Neural cell (in vitro differentiated cells): ENCODE measurements at regions not wholly inside any gene's neighbourhood (a gene's known extent, or its start where the extent isn't known, plus 50 kb on each side); places are given as distances from the start of the nearest gene placed in this dataset.

Source experiments
- H2AFZ ChIP-seq: fragments of 200-600, 300-800 bp; sonication (generic), shearing (Covaris generic); 2 replicates; pipeline ENCODE4 v1.6.0; 2014; ENCODE audit warnings: low read depth, mild to moderate bottlenecking, antibody characterized with exemption, low read length, moderate library complexity
- H3F3A ChIP-seq: fragments of 200-600 bp; shearing (Covaris generic); 2 replicates; pipeline ENCODE4 v1.6.1; 2016; ENCODE audit warnings: mild to moderate bottlenecking, moderate library complexity, mixed read lengths, antibody characterized with exemption, low read length; ENCODE audit not compliant: insufficient read depth, poor library complexity, severe bottlenecking
- H3K27ac ChIP-seq: fragments of 200-600, 300-800 bp; sonication (generic), shearing (Covaris generic); 2 replicates; pipeline ENCODE4 v1.5.1; 2014; ENCODE audit warnings: mild to moderate bottlenecking, low read length, moderate library complexity
- H3K27me3 ChIP-seq: fragments of 300-800, 200-600 bp; sonication (generic), shearing (Covaris generic); 2 replicates; pipeline ENCODE4 v1.6.0; 2014; ENCODE audit warnings: mild to moderate bottlenecking, low read depth, low read length, moderate library complexity; ENCODE audit not compliant: insufficient read depth
- H3K36me3 ChIP-seq: fragments of 300-800, 200-600 bp; sonication (generic), shearing (Covaris generic); 2 replicates; pipeline ENCODE4 v1.5.1; 2014; ENCODE audit warnings: mild to moderate bottlenecking, antibody characterized with exemption, low read length, moderate library complexity; ENCODE audit not compliant: insufficient read depth
- H3K4me2 ChIP-seq: fragments of 300-800, 200-600 bp; sonication (generic), shearing (Covaris generic); 2 replicates; pipeline ENCODE4 v1.6.0; 2014; ENCODE audit warnings: mild to moderate bottlenecking, low read length
- H3K4me3 ChIP-seq: fragments of 300-800, 200-600 bp; sonication (generic), shearing (Covaris generic); 2 replicates; pipeline ENCODE4 v1.5.1; 2014; ENCODE audit warnings: mild to moderate bottlenecking, low read length, moderate library complexity
- H3K79me2 ChIP-seq: fragments of 200-600 bp; shearing (Covaris generic); replicated peaks from 2 replicates; pipeline ENCODE4 v1.6.0; 2014; ENCODE audit warnings: mild to moderate bottlenecking, low read length, moderate library complexity; ENCODE audit not compliant: insufficient read depth
- H3K9ac ChIP-seq: fragments of 300-800, 200-600 bp; sonication (generic), shearing (Covaris generic); 2 replicates; pipeline ENCODE4 v1.6.1; 2016; ENCODE audit warnings: mild to moderate bottlenecking, low read length, mixed read lengths
- H3K9me2 ChIP-seq: fragments of 200-600 bp; shearing (Covaris generic); 2 replicates; pipeline ENCODE4 v1.6.1; 2016; ENCODE audit warnings: mild to moderate bottlenecking, low read length, mixed read lengths; ENCODE audit not compliant: insufficient read depth
- H3K9me3 ChIP-seq: fragments of 200-600, 300-800 bp; sonication (generic), shearing (Covaris generic); 2 replicates; pipeline ENCODE4 v1.6.1; 2016; ENCODE audit warnings: mild to moderate bottlenecking, mixed run types, low read length, moderate library complexity, mixed read lengths
- H4K20me1 ChIP-seq: fragments of 200-600 bp; shearing (Covaris generic); 2 replicates; pipeline ENCODE4 v1.6.1; 2016; ENCODE audit warnings: mild to moderate bottlenecking, mixed run types; ENCODE audit not compliant: insufficient read depth
- CTCF ChIP-seq: fragments of 450-650 bp; IDR thresholded peaks from 2 replicates; pipeline ENCODE4 v1.5.1; 2014; ENCODE audit warnings: antibody characterized with exemption, mild to moderate bottlenecking, moderate library complexity; ENCODE audit not compliant: poor library complexity, severe bottlenecking
- EP300 ChIP-seq: fragments of 450-650 bp; conservative IDR thresholded peaks from 2 replicates; pipeline ENCODE4 v1.6.1; 2014; ENCODE audit warnings: antibody characterized with exemption, mild to moderate bottlenecking, moderate library complexity; ENCODE audit not compliant: poor library complexity, severe bottlenecking
- EZH2 ChIP-seq: fragments of 200-600, 300-800 bp; shearing (Covaris generic), sonication (generic); IDR thresholded peaks from 2 replicates; pipeline ENCODE4 v1.6.1; 2014; ENCODE audit warnings: antibody characterized with exemption, low read length, borderline replicate concordance, mild to moderate bottlenecking; ENCODE audit not compliant: insufficient read depth, poor library complexity, severe bottlenecking
- MXI1 ChIP-seq: fragments of 450-650 bp; conservative IDR thresholded peaks from 2 replicates; pipeline ENCODE4 v1.6.1; 2014; ENCODE audit warnings: antibody characterized with exemption, mild to moderate bottlenecking; ENCODE audit not compliant: poor library complexity, severe bottlenecking
- POLR2AphosphoS5 ChIP-seq: IDR thresholded peaks from 2 replicates; pipeline ENCODE4 v1.6.1; 2012
- RAD21 ChIP-seq: fragments of 450-650 bp; conservative IDR thresholded peaks from 2 replicates; pipeline ENCODE4 v1.6.1; 2014; ENCODE audit warnings: antibody characterized with exemption, mild to moderate bottlenecking, moderate library complexity
- REST ChIP-seq: IDR thresholded peaks from 2 replicates; pipeline ENCODE4 v1.6.1; 2012; ENCODE audit warnings: borderline replicate concordance
- SMC3 ChIP-seq: fragments of 450-650 bp; conservative IDR thresholded peaks from 2 replicates; pipeline ENCODE4 v1.6.1; 2014; ENCODE audit warnings: antibody characterized with exemption, mild to moderate bottlenecking, moderate library complexity; ENCODE audit not compliant: poor library complexity
- TAF1 ChIP-seq: IDR thresholded peaks from 2 replicates; pipeline ENCODE4 v1.6.1; 2012; ENCODE audit warnings: low read depth

- Histone ChIP-seq H3K4me2 (no peak overlapping the region), H3K27ac (no peak overlapping the region), H3K9me2 (no peaks in the 10 kb centered on the region), H2AFZ (no peak overlapping the region), H3F3A (no peaks in the 10 kb centered on the region), H3K79me2 (no peaks in the 10 kb centered on the region), H3K36me3 (no peaks in the 10 kb centered on the region), H4K20me1 (no peaks in the 10 kb centered on the region), H3K4me3 (no peak overlapping the region), H3K27me3 (no peaks in the 10 kb centered on the region), H3K9me3 (no peaks in the 10 kb centered on the region), H3K9ac (no peak overlapping the region)
- TF ChIP-seq REST = no peak
Observed at GRCh38 chr4:108473163-108473720, 147.1 kb upstream of the RPL34 start.

- Histone ChIP-seq H3K27ac (no peak overlapping the region), H3K9me2 (no peaks in the 10 kb centered on the region), H3K36me3 (no peaks in the 10 kb centered on the region), H3K9me3 (no peaks in the 10 kb centered on the region), H3K9ac (no peak overlapping the region), H3K79me2 (no peaks in the 10 kb centered on the region), H3K4me2 (no peak overlapping the region), H3F3A (no peaks in the 10 kb centered on the region), H3K4me3 (no peak overlapping the region), H3K27me3 (no peaks in the 10 kb centered on the region), H2AFZ (no peak overlapping the region), H4K20me1 (no peaks in the 10 kb centered on the region)
- no peak for TF ChIP-seq EP300
- no peak for TF ChIP-seq REST
- TF ChIP-seq SMC3 = no peak
- no peak for TF ChIP-seq MXI1
- no peak for TF ChIP-seq TAF1
- no peak for TF ChIP-seq RAD21
- no peak for TF ChIP-seq CTCF
- no peak for TF ChIP-seq POLR2AphosphoS5
- TF ChIP-seq EZH2 = no peak
Observed at GRCh38 chr4:108466936-108467902, 153.2 kb upstream of the RPL34 start.
